Stimulated activated naive CD8-positive, alpha-beta T cell treated with anti-CD3 and anti-CD28 coated beads, Interleukin-15, Interleukin-2, amounts not matched to agents 100 U/mL and 50 U/mL, for 24 hours (primary cell): ENCODE measurements at regions not wholly inside any gene's neighbourhood (a gene's known extent, or its start where the extent isn't known, plus 50 kb on each side); places are given as distances from the start of the nearest gene placed in this dataset.

Source experiments
- ATAC-seq: fragments of 150-1000 bp; cut with Tn5 transposase; one replicate; pipeline ENCODE4 v1.10.0; 2021
- DNase-seq: peaks from one replicate; pipeline ENCODE4 v3.0.0; 2021

DNA sequence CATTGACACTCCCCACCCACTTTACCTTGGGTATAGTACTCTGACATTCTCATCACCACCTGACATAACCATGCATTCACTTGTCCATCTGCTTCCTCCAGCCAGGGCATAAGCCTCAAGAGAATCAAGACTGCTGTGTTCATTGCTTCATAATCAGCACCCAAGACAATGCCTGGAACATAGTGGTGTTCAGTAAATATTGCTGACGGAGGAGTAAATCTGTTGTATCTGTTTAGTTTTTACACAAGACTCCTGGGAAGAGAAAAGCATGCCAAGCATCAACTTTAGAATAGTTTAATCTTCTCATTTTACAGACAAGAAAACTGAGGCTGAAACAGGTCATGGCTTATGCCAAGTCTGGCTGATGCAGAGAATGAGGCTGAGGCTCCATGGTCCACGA, 173.9 kb upstream of the DUSP10 start:
- ATAC-seq, result no peak
- no peak for DNase-seq

DNA sequence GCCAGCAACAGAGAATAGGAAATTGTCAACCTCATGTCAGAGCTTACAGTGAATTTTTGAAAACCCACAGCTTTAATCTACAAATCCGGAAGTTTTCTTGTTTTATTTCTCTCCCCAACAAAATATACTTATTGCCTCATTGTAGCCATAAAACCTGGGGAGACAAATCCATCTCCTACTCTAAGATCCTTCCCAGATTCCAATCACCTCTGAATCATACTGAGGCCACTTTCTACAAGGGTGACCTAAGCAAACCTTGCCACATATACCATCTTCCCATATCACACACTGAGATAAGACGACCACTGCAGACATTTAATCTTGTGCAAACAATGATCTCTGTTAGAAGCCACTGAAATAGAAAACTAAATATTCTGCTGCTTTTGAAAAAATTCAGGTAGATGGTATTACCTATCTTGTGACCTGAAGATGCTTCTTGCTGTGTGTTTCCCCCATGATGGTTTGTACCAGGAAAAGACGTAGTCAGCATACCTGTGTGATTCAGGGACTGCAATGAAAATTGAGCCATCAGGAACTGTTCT, 171.5 kb upstream of the DUSP10 start:
- no peak for ATAC-seq
- DNase-seq, result no peak

DNA sequence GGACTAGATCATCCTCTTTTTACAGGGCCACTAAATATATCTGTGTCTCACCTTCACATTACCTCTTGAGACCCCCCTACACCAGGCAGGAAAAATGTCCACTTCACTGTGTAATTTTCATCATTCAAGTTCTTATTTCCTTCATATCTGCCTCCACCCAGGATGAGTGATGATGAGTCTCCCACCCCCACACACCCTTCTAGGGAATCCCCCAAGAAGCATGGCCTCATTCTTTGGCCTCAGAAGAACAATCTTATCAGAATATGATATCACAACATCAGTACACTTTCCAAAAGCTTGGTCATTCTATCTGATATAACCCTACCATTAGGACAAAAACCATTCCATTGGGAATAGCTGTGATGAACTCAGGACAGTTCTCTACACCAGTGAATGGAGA, 170.3 kb upstream of the DUSP10 start:
- ATAC-seq (peak; percentile 89), DNase-seq (peak; percentile 25)

DNA sequence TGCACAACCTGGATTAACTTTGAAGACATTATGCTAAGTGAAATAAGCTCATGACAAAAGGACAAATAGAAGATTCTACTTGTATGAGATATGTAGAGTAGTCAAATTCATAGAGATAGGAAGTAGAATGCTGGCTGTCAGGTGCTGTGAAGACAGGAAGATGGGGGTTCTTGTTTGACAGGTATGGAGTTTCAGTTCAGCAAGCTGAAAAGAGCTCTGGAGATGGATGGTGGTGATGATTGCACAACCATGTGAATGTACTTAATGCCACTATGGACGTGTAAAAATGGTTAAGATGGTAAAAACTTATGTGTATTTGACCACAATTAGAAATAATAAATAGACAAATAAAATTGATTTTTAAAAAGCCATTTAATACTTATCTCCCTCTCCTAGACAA, 169.8 kb upstream of the DUSP10 start:
- no peak for ATAC-seq
- DNase-seq, result no peak

DNA sequence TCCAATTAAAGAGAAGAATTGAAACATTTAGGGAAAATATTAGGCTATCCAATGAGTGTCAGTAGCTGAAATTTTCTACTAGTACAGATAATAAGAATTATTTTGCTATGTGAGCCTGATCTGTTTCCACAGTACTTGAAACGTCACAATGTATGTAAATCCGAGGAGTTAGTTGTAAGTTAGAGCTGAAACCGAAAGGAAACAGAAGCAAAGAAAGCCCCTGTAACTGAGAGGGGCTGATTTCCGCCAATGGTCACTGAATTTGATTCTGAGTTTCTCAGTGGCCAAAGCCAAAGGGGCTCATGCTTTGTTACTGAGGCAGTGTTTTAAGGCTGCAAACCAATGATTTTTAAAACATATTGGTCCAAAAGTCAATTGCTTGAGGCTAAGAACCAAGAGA, 168.3 kb upstream of the DUSP10 start:
- ATAC-seq (no peak), DNase-seq (no peak)

DNA sequence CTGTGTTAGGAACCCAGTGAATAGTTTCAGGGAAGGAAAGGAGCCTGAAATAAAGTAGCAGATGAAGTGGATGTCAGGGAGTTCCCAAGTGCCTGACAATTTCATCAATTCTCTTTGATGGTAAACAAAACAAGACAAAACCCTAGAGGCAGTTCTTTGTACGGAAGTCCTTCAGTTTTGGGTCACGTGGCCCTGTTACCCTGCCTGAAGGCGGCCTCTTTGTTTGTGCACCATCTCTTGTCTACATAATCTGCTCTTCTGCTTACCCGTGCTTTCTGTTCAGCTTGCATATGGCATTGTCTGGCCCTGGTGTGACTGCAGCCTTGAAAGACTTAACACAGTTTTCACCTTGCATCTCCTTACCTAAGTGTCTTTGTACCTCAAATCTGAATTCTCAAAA, 166.7 kb upstream of the DUSP10 start:
- DNase-seq (no peak), ATAC-seq (no peak)

DNA sequence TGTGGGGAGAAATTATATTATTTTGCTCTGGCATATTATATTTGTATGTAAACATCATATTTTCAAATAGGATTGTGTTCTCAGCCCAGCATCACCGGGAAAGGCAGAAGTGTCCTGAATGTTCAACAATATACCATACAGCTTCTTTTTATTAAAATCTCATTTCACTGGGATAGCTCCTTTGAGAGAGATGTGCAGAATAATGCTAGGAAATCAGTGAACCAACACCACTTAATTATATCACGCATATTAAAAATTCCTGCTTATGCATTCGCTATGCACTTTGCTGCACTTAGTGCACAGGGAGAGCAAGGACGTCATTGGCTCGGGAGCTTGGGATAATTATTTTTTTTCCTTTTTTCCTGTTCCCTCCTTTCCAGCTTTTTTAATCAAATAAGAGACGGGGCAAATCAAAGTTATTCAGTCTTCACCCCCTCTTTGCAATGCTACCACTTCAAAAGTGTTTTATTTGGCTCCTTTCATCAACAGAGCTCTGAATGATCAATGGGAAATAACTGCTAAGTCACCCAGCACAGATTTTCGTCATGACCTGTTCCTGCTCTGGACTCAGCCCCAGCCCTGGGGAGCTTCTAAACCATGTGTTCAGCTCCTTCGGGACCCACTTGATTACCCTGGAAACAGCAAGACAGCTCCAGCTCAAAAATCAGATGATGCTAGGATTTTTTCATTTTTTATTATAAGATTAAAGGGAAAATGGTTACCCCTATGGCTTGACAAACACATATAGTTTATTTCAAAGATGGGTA, 165.5 kb upstream of the DUSP10 start:
- no peak for DNase-seq
- no peak for ATAC-seq

DNA sequence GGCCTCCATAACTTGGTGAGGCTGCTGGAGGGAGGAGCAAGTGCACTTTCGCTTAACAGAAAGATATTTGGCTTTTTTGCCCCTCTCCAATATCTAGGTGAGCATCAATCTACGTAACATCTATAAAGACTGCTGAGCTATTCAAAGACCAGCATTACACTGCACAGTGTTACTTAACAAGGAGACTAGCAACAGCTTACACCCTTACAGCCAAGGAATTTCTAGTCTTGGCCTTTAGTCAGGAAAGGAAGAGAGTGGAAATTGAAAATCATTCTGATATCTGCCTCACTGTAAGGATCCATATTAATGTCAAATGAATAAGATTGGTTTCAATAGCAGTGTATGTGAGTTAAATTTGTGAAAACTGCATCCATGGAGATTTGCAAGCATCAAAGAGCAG, 163.9 kb upstream of the DUSP10 start:
- ATAC-seq (no peak), DNase-seq (no peak)

DNA sequence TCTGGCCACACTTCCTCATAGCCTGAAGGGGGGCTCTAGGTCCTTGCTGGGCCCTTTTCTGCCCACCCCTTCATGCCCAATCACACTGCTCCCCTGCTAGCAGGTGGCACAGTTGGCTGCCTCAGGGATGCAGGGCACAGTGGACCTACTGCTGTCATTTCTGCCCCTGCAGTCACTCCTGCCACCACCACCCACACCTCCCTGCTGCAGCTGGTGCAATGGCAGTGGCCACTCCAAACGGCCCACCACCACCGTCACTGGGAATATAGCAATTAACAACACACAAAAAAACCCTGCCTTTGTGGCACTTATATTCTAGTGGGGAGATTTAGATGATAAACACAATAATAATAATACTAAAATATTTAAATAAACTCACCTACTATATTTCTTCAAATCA, 162.4 kb upstream of the DUSP10 start:
- no peak for ATAC-seq
- no peak for DNase-seq

DNA sequence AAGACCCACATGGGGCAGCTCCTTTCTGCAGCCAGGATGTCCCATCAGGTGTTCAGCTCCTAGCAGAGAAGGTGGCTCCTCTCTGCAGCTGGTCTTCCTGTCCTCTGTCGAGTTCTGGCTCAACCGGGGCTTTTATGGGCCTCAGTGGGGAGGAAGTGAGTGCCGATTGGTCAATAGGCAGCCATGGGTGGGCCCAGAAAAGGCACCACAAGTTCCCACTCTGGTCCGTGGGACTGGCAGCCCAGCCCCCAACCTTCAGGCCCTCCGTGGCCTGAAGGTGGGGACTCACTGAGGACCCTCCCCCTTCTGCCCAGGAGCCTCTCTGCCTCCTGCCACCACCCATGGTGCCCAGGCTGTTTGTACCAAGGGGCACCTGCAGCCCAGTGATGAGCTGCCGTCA, 161.7 kb upstream of the DUSP10 start:
- no peak for ATAC-seq
- DNase-seq, result no peak

DNA sequence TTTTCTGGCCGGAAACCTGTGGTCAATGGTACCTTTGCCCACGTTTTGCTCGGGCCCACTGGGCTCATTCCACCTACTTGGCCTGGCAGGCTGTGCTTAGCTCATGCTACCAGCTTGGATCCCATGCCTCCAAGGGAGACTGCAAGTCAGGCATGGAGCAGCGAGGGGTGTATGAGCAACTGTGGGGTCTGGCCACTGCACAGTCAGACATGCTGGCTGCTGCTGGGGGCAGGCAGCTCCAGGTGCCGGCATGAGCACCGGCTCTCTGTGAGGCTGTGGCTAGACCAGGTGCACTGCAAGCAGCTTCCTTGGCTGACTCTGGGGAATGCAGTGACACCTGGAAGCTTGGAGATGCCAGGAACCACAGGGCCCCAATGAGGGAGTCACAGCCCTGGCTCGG, 161.1 kb upstream of the DUSP10 start:
- ATAC-seq, result no peak
- no peak for DNase-seq

DNA sequence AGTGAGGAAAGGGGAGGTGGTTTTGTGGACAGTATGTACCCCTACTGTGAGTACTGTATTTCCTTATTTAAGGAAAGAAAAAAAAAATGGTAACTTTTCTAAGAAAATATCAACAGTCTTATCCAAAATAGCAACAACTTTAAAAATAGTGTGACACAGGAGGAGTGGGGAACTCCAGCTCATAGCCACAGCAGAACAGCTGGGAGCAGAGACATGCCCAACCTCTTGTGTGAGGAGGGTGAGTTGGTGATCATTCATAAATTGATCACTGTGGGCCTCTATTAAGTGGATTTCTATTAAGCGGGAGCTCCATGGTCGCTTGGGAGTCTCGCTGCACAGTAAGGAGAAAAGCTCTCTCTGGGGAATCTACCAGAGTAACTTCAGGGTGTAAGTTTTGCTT, 158.8 kb upstream of the DUSP10 start:
- no peak for DNase-seq
- ATAC-seq, result no peak

DNA sequence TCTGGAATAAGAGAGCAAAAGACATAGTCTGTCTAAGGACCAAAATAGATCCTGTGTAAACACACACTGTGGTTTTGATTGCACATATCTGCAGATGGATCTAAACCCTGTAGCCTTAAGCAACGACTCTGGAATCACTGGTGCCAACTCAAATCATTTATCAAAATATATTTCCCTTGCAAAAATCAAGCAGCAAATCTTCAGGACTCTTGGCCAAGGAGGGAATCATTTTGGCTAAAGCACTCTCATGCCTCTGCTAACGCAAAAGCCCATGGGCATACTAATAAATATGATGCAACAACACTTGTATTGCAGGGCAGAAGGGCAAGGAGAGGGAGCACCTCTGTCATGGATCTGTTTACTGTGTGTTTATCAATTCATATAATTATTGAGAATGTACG, 155.4 kb upstream of the DUSP10 start:
- DNase-seq (no peak), ATAC-seq (no peak)

DNA sequence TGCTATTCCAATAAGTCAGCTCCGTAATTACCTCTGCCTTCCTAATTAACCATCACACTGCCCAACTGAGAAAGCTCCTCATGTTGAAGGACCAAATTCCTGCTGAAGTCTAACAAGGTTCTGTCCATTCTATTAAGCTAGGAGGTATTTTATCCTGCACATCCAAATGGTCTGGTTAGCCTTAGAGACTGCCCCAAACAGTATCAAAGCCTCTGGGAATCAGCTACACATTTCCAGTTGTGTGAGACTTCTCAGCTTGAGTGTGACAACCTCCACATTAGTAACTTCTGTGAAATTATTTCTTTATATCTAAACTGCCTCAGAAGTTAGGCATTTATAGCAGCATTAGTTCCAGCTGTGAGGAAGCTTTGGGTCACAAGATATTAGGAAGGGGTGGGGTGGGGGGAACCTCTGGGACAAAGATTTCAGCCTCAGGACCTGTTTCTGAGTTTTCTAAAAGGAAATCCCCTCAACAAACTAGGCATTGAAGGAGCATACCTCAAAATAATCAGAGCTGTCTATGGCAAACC, 150.5 kb upstream of the DUSP10 start:
- ATAC-seq (no peak), DNase-seq (no peak)

DNA sequence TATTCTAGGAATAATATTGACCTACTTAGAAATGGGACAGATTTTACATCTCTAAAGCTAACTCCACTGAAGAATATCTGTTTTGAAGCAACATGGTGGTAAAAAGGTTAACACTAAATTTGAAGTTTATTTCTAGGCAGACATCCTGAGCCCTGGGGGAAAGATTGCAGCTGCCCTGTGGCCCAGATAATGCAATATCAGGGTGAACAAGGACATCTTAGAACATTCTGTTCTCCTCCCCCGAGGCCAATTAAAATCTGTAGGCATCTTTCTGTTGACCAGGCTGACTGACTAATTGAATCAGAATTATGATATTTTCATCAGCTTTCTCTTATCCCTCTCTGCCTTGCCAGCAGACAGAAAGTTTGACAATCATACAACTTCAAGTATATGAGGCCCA, 149.8 kb upstream of the DUSP10 start:
- no peak for ATAC-seq
- DNase-seq, result no peak

DNA sequence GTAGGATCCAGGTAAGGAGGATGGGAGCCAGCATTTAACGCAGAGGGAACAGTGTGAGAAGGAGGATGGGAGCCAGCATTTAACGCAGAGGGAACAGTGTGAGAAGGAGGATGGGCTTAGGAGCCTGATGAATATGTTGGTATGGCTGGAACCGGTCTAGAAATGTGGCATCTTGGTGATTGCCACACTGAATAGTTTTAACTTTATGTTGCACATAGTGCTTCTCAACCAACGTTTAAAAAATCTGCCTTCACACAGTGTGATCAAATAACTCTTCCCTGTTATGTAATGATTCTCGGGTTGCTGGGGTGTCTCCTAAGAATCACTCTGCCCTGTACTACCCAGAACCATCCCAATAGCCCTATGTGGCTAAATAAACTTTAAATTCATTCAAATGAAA, 146.9 kb upstream of the DUSP10 start:
- DNase-seq (no peak), ATAC-seq (no peak)

DNA sequence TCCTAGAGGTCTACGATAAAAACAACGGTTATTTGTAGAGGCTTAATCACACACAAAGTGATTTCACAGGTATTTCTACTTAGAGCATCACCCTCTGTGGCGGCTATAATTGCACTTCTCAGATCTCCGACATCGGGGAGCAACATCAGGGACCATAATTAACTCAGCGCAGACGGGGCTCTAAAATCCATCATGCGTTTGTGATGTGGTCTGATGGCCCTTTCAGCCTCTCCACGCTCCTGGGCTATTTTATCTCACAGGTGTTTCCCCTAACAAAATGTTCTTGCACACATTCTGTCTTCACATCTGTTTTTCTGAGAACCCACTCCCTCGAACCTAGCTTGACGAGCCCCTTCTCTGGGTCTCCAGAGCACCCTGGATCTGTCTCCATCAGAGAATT, 146.3 kb upstream of the DUSP10 start:
- DNase-seq, result no peak
- no peak for ATAC-seq

DNA sequence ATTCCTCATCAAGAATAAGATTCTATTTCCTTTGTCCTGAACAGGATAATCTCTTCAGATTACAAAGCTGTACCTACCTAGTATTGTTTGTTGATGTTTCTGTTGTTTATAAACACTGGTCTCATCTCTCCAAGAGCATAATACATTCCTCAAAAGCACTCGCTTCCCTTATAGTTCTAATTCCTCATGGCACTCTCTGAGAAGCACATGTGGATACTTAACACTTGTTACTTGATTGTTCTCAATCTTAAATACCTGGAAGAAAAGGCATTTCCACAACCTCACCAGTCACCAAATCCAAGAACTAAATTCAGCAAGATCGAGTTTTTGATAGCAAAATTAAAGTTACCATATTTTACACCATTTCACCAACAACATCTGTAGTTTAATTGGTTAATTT, 145.9 kb upstream of the DUSP10 start:
- DNase-seq, result no peak
- ATAC-seq, result no peak

DNA sequence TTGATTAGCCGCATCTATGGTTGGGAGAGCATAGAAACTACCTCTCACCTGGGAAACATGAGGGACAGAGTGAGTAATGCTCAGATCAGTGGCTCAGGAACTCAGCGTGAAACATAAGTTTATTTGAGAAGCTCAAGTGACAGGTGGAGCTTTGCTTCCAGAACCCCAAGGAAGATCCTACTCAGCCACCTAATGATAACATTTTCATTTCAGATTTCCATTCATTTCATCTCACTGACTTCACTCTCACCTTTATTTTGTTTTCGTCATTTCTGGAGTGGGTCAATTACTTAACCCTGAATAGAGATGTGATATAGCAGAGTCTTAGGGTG, 145.5 kb upstream of the DUSP10 start:
- no peak for DNase-seq
- ATAC-seq, result no peak

DNA sequence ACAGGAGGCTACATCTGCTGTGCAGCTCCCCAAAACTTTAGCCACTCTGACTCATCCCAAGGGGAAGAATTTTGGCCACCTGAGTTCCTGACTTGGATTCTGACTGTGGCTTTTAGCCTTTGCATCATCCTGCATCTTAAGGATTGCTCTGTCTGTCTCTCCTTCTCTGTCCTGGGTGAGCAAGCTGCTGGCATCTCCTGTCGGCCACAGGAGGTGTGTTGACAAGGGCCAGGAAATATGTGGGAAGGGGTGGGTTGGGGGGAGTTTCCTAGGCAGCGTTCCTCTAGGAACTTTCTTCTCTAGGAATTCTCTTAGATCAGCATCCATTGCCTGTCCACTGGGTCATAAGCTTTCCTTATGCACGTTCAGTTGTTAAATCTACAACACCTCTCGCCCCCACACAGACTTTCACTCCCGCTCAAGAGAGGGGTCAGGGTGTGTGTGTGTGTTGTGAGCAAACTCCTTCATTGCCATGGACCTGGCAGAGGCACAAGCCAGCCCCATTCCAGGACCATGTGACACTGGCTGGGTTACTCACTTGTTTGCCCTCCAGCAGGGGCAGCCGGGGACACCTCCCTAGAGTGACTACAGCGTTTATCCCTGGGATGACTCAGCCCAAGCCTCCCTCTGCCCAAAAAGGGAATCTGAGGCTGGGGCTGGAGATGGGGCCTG, 145.0 kb upstream of the DUSP10 start:
- ATAC-seq, result peak; percentile 47
- no peak for DNase-seq

DNA sequence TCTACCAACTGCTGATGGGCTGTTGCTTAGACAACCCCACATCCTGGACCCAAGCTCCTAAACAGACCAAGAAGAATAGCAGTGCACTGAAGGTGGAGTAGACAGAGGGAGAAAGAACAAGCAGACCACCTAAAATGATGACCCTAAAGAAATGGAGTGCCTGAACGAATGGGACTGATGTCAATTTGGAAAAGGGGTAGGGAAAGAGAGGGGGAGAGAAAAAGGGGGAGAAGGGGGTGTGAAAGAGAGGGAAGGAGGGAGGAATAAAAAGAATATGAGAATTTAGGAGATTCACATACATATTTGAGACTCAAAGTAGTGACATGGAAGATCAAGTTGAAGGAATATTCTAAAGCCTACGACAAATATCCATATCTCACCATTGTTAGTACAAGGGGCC, 144.4 kb upstream of the DUSP10 start:
- DNase-seq (no peak), ATAC-seq (no peak)

DNA sequence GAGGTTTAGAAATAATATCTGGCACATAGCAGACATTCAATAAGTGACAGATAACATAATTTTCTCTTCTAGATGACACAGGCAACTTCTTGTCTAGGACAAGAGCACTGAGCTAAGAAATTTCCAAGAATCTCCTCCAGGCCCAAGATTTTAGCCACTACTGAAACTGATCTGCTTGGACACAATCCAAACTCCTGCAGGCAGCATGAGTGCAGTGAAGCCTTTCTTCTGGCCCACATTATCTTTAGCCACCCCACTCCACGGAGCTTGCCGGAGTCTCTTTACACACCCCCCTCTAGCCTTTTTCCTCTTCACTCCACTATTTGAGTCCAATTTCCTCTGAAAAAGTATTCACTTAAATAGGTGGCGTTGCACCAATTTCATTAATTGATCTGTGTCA, 142.9 kb upstream of the DUSP10 start:
- ATAC-seq (no peak), DNase-seq (no peak)

DNA sequence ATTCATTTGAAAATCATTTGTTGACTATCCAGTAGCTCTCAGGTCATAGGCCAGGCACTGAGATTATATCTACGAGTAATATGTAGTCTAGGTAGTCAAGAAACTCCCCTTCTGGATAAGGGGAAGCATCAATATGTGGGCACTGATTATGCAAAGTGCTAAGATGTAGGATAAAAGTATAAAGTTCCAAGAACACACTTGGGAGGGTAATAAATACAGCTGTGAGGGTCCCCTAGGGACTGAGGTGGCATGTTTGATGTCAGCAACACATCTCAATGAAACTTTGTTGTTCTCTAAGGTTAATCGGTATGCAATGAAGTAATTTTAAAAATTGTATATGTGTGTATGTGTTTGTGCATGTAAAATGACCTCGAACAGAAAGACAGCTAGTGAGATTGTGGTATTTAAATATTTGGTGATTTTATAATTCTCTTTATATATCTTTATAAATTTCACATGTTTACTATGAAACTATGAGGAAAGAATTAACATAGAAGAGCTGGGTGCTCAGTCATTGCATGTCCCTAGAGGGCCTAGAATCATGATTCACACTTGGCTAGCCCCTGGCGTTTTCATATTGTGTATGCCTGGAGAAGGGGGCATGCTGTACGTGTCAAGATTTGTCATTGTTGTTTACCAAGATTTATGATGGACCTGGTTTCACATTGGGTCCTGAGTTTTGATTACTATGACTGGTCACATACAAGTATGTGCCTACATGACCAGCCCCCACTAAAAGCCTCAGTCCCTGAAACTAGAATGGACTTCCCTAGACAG, 140.1 kb upstream of the DUSP10 start:
- peak; percentile 3 for ATAC-seq
- DNase-seq, result no peak
